Epithelial cell of esophagus (primary cell): ENCODE measurements at regions not wholly inside any gene's neighbourhood (a gene's known extent, or its start where the extent isn't known, plus 50 kb on each side); places are given as distances from the start of the nearest gene placed in this dataset.

Experiments
- DNase-seq: peaks from one replicate; pipeline ENCODE4 v3.0.0; 2010; ENCODE audit warnings: low read depth
- H3K4me3 ChIP-seq: 2 replicates; pipeline ENCODE4 v1.5.1; 2011; ENCODE audit warnings: mild to moderate bottlenecking, low read length, control low read depth
- CTCF ChIP-seq: IDR thresholded peaks from 2 replicates; pipeline ENCODE4 v1.5.1; 2011; ENCODE audit warnings: low read depth, mild to moderate bottlenecking, low read length, control low read depth, inconsistent platforms; ENCODE audit not compliant: insufficient read depth; ENCODE audit errors: missing control alignments

- no peak for TF ChIP-seq CTCF
- H3K4me3 ChIP-seq: no peak overlapping the region
- DNase-seq: no peak
These were observed 366.5 kb downstream of the IRX1 start for GRCh38 chr5:3962113-3962512.

GRCh38 chr5:3963652-3964051 lies 368.0 kb downstream of the IRX1 start:
- no peak for TF ChIP-seq CTCF
- DNase-seq: no peak
- H3K4me3 ChIP-seq: no peak overlapping the region

GRCh38 chr5:3980156-3980555 lies 384.5 kb downstream of the IRX1 start:
- TF ChIP-seq CTCF: no peak
- DNase-seq: no peak
- no peak overlapping the region for H3K4me3 ChIP-seq

- no peak for TF ChIP-seq CTCF
- no peak overlapping the region for H3K4me3 ChIP-seq
- no peak for DNase-seq
These were observed 392.2 kb downstream of the IRX1 start for GRCh38 chr5:3987867-3988266.

- H3K4me3 ChIP-seq: no peak overlapping the region
- TF ChIP-seq CTCF: no peak
- no peak for DNase-seq
These were observed 398.3 kb downstream of the IRX1 start for GRCh38 chr5:3993856-3994473.

GRCh38 chr5:3994628-3995027 lies 399.0 kb downstream of the IRX1 start:
- TF ChIP-seq CTCF: no peak
- no peak overlapping the region for H3K4me3 ChIP-seq
- no peak for DNase-seq

GRCh38 chr5:3995954-3996619 lies 400.5 kb downstream of the IRX1 start:
- no peak overlapping the region for H3K4me3 ChIP-seq
- DNase-seq: no peak
- TF ChIP-seq CTCF: no peak
